Neural cell (in vitro differentiated cells): ENCODE measurements at regions not wholly inside any gene's neighbourhood (a gene's known extent, or its start where the extent isn't known, plus 50 kb on each side); places are given as distances from the start of the nearest gene placed in this dataset.

ENCODE experiments used
- H2AFZ ChIP-seq: fragments of 200-600, 300-800 bp; sonication (generic), shearing (Covaris generic); 2 replicates; pipeline ENCODE4 v1.6.0; 2014; ENCODE audit warnings: low read depth, mild to moderate bottlenecking, antibody characterized with exemption, low read length, moderate library complexity
- H3F3A ChIP-seq: fragments of 200-600 bp; shearing (Covaris generic); 2 replicates; pipeline ENCODE4 v1.6.1; 2016; ENCODE audit warnings: mild to moderate bottlenecking, moderate library complexity, mixed read lengths, antibody characterized with exemption, low read length; ENCODE audit not compliant: insufficient read depth, poor library complexity, severe bottlenecking
- H3K27ac ChIP-seq: fragments of 200-600, 300-800 bp; sonication (generic), shearing (Covaris generic); 2 replicates; pipeline ENCODE4 v1.5.1; 2014; ENCODE audit warnings: mild to moderate bottlenecking, low read length, moderate library complexity
- H3K27me3 ChIP-seq: fragments of 300-800, 200-600 bp; sonication (generic), shearing (Covaris generic); 2 replicates; pipeline ENCODE4 v1.6.0; 2014; ENCODE audit warnings: mild to moderate bottlenecking, low read depth, low read length, moderate library complexity; ENCODE audit not compliant: insufficient read depth
- H3K36me3 ChIP-seq: fragments of 300-800, 200-600 bp; sonication (generic), shearing (Covaris generic); 2 replicates; pipeline ENCODE4 v1.5.1; 2014; ENCODE audit warnings: mild to moderate bottlenecking, antibody characterized with exemption, low read length, moderate library complexity; ENCODE audit not compliant: insufficient read depth
- H3K4me2 ChIP-seq: fragments of 300-800, 200-600 bp; sonication (generic), shearing (Covaris generic); 2 replicates; pipeline ENCODE4 v1.6.0; 2014; ENCODE audit warnings: mild to moderate bottlenecking, low read length
- H3K4me3 ChIP-seq: fragments of 300-800, 200-600 bp; sonication (generic), shearing (Covaris generic); 2 replicates; pipeline ENCODE4 v1.5.1; 2014; ENCODE audit warnings: mild to moderate bottlenecking, low read length, moderate library complexity
- H3K79me2 ChIP-seq: fragments of 200-600 bp; shearing (Covaris generic); replicated peaks from 2 replicates; pipeline ENCODE4 v1.6.0; 2014; ENCODE audit warnings: mild to moderate bottlenecking, low read length, moderate library complexity; ENCODE audit not compliant: insufficient read depth
- H3K9ac ChIP-seq: fragments of 300-800, 200-600 bp; sonication (generic), shearing (Covaris generic); 2 replicates; pipeline ENCODE4 v1.6.1; 2016; ENCODE audit warnings: mild to moderate bottlenecking, low read length, mixed read lengths
- H3K9me2 ChIP-seq: fragments of 200-600 bp; shearing (Covaris generic); 2 replicates; pipeline ENCODE4 v1.6.1; 2016; ENCODE audit warnings: mild to moderate bottlenecking, low read length, mixed read lengths; ENCODE audit not compliant: insufficient read depth
- H3K9me3 ChIP-seq: fragments of 200-600, 300-800 bp; sonication (generic), shearing (Covaris generic); 2 replicates; pipeline ENCODE4 v1.6.1; 2016; ENCODE audit warnings: mild to moderate bottlenecking, mixed run types, low read length, moderate library complexity, mixed read lengths
- H4K20me1 ChIP-seq: fragments of 200-600 bp; shearing (Covaris generic); 2 replicates; pipeline ENCODE4 v1.6.1; 2016; ENCODE audit warnings: mild to moderate bottlenecking, mixed run types; ENCODE audit not compliant: insufficient read depth
- EP300 ChIP-seq: fragments of 450-650 bp; conservative IDR thresholded peaks from 2 replicates; pipeline ENCODE4 v1.6.1; 2014; ENCODE audit warnings: antibody characterized with exemption, mild to moderate bottlenecking, moderate library complexity; ENCODE audit not compliant: poor library complexity, severe bottlenecking
- EZH2 ChIP-seq: fragments of 200-600, 300-800 bp; shearing (Covaris generic), sonication (generic); IDR thresholded peaks from 2 replicates; pipeline ENCODE4 v1.6.1; 2014; ENCODE audit warnings: antibody characterized with exemption, low read length, borderline replicate concordance, mild to moderate bottlenecking; ENCODE audit not compliant: insufficient read depth, poor library complexity, severe bottlenecking
- MXI1 ChIP-seq: fragments of 450-650 bp; conservative IDR thresholded peaks from 2 replicates; pipeline ENCODE4 v1.6.1; 2014; ENCODE audit warnings: antibody characterized with exemption, mild to moderate bottlenecking; ENCODE audit not compliant: poor library complexity, severe bottlenecking
- POLR2AphosphoS5 ChIP-seq: IDR thresholded peaks from 2 replicates; pipeline ENCODE4 v1.6.1; 2012
- RAD21 ChIP-seq: fragments of 450-650 bp; conservative IDR thresholded peaks from 2 replicates; pipeline ENCODE4 v1.6.1; 2014; ENCODE audit warnings: antibody characterized with exemption, mild to moderate bottlenecking, moderate library complexity
- SMC3 ChIP-seq: fragments of 450-650 bp; conservative IDR thresholded peaks from 2 replicates; pipeline ENCODE4 v1.6.1; 2014; ENCODE audit warnings: antibody characterized with exemption, mild to moderate bottlenecking, moderate library complexity; ENCODE audit not compliant: poor library complexity
- TAF1 ChIP-seq: IDR thresholded peaks from 2 replicates; pipeline ENCODE4 v1.6.1; 2012; ENCODE audit warnings: low read depth
- TF ChIP-seq, protein P1 (sequence below): IDR thresholded peaks from 2 replicates; pipeline ENCODE4 v1.6.1; 2012; ENCODE audit warnings: borderline replicate concordance
- TF ChIP-seq, protein P2 (sequence below): fragments of 450-650 bp; IDR thresholded peaks from 2 replicates; pipeline ENCODE4 v1.5.1; 2014; ENCODE audit warnings: antibody characterized with exemption, mild to moderate bottlenecking, moderate library complexity; ENCODE audit not compliant: poor library complexity, severe bottlenecking

GRCh38 chr6:169902604-169903003 is 151.2 kb downstream of the ERMARD start:
- no peaks in the 10 kb centered on the region for H3K27me3 ChIP-seq
- H4K20me1 ChIP-seq = no peaks in the 10 kb centered on the region
- no peak overlapping the region for H3K4me2 ChIP-seq
- H2AFZ ChIP-seq = no peak overlapping the region
- H3K79me2 ChIP-seq = no peaks in the 10 kb centered on the region
- no peak overlapping the region for H3K9ac ChIP-seq
- H3K36me3 ChIP-seq = no peaks in the 10 kb centered on the region
- no peak for TF ChIP-seq POLR2AphosphoS5
- TF ChIP-seq SMC3 = no peak
- no peak for TF ChIP-seq TAF1
- TF ChIP-seq, protein P1, sequence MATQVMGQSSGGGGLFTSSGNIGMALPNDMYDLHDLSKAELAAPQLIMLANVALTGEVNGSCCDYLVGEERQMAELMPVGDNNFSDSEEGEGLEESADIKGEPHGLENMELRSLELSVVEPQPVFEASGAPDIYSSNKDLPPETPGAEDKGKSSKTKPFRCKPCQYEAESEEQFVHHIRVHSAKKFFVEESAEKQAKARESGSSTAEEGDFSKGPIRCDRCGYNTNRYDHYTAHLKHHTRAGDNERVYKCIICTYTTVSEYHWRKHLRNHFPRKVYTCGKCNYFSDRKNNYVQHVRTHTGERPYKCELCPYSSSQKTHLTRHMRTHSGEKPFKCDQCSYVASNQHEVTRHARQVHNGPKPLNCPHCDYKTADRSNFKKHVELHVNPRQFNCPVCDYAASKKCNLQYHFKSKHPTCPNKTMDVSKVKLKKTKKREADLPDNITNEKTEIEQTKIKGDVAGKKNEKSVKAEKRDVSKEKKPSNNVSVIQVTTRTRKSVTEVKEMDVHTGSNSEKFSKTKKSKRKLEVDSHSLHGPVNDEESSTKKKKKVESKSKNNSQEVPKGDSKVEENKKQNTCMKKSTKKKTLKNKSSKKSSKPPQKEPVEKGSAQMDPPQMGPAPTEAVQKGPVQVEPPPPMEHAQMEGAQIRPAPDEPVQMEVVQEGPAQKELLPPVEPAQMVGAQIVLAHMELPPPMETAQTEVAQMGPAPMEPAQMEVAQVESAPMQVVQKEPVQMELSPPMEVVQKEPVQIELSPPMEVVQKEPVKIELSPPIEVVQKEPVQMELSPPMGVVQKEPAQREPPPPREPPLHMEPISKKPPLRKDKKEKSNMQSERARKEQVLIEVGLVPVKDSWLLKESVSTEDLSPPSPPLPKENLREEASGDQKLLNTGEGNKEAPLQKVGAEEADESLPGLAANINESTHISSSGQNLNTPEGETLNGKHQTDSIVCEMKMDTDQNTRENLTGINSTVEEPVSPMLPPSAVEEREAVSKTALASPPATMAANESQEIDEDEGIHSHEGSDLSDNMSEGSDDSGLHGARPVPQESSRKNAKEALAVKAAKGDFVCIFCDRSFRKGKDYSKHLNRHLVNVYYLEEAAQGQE = no peak
- no peak for TF ChIP-seq MXI1
- TF ChIP-seq, protein P2, sequence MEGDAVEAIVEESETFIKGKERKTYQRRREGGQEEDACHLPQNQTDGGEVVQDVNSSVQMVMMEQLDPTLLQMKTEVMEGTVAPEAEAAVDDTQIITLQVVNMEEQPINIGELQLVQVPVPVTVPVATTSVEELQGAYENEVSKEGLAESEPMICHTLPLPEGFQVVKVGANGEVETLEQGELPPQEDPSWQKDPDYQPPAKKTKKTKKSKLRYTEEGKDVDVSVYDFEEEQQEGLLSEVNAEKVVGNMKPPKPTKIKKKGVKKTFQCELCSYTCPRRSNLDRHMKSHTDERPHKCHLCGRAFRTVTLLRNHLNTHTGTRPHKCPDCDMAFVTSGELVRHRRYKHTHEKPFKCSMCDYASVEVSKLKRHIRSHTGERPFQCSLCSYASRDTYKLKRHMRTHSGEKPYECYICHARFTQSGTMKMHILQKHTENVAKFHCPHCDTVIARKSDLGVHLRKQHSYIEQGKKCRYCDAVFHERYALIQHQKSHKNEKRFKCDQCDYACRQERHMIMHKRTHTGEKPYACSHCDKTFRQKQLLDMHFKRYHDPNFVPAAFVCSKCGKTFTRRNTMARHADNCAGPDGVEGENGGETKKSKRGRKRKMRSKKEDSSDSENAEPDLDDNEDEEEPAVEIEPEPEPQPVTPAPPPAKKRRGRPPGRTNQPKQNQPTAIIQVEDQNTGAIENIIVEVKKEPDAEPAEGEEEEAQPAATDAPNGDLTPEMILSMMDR = no peak
- TF ChIP-seq EP300 = no peak
- TF ChIP-seq RAD21 = no peak
- TF ChIP-seq EZH2 = no peak
- no peaks in the 10 kb centered on the region for H3F3A ChIP-seq
- H3K9me3 ChIP-seq = no peaks in the 10 kb centered on the region
- H3K9me2 ChIP-seq = no peaks in the 10 kb centered on the region
- H3K27ac ChIP-seq = no peak overlapping the region
- H3K4me3 ChIP-seq = no peak overlapping the region

DNA sequence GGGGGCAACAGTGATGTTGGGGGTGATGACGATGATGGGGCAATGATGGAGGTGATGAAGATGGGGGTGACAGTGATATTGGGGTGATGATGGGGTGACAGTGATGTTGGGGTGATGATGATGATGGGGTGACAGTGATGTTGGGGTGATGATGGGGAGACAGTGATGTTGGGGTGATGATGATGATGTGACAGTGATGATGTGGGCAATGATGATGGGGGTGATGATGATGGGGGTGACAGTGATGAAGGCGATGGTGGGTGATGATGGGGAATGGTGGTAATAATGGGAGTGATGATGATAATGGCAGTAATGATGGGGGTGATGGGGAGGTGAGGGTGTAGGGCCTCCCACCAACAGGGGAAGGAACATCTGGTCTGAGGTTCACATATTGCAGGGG is 150.6 kb downstream of the ERMARD start:
- H3K27ac ChIP-seq = no peak overlapping the region
- TF ChIP-seq POLR2AphosphoS5 = no peak
- TF ChIP-seq EP300 = no peak
- TF ChIP-seq MXI1 = no peak
- TF ChIP-seq TAF1 = no peak
- TF ChIP-seq, protein P2 = no peak
- no peak for TF ChIP-seq SMC3
- no peak for TF ChIP-seq EZH2
- TF ChIP-seq, protein P1 = no peak
- TF ChIP-seq RAD21 = no peak

More for the DNA sequence above, 150.6 kb downstream of the ERMARD start:
- Histone ChIP-seq H3K9ac (no peak overlapping the region), H3K36me3 (no peaks in the 10 kb centered on the region), H2AFZ (no peak overlapping the region), H4K20me1 (no peaks in the 10 kb centered on the region), H3F3A (no peaks in the 10 kb centered on the region), H3K9me2 (no peaks in the 10 kb centered on the region), H3K79me2 (no peaks in the 10 kb centered on the region), H3K4me2 (no peak overlapping the region), H3K9me3 (no peaks in the 10 kb centered on the region), H3K4me3 (no peak overlapping the region), H3K27me3 (no peaks in the 10 kb centered on the region)
